ENCODE measurements at regions not wholly inside any gene's neighbourhood (a gene's known extent, or its start where the extent isn't known, plus 50 kb on each side); places are given as distances from the start of the nearest gene placed in this dataset.

- TF ChIP-seq CTCF (IDR thresholded peaks at IDR 0.05; ENCODE audit: low read length) (no peak), EZH2 (IDR thresholded peaks at IDR 0.05; ENCODE audit: borderline replicate concordance, low read length) (no peak)
These were observed 758.6 kb downstream of the PDHA2 start for GRCh38 chr4:96598465-96598864.
